Heart right ventricle (tissue), 16 donors: ENCODE measurements at regions not wholly inside any gene's neighbourhood (a gene's known extent, or its start where the extent isn't known, plus 50 kb on each side); places are given as distances from the start of the nearest gene placed in this dataset.

ENCODE experiments used
- ATAC-seq, 8 donors: fragments of 200-7000 bp; cut with Tn5 transposase; one replicate each; pipeline ENCODE4 v1.9.1; 2020; ENCODE audit warnings: mild to moderate bottlenecking in 8 of 8, moderate library complexity in 8 of 8, moderate number of reproducible peaks in 1 of 8
- DNase-seq, 2 donors: peaks; one replicate each; pipeline ENCODE4 v3.0.0-alpha.2; 2020
- H3K27ac ChIP-seq, 10 donors: fragments of 200-600 bp; sonication (generic) in 2 of 10; one replicate each; pipeline versions ENCODE4 v1.5.0 to v1.8.0; 2020 to 2022; ENCODE audit warnings: mild to moderate bottlenecking in 3 of 10
- H3K27me3 ChIP-seq, 7 donors: fragments of 200-600 bp; one replicate each; pipeline ENCODE4 v1.8.0; 2021 to 2022; ENCODE audit warnings: mild to moderate bottlenecking in 2 of 7
- H3K36me3 ChIP-seq, 9 donors: fragments of 200-600 bp; sonication (generic) in 1 of 9; one replicate each; pipeline versions ENCODE4 v1.5.0 to v1.8.0; 2020 to 2022; ENCODE audit warnings: mild to moderate bottlenecking in 2 of 9
- H3K4me1 ChIP-seq, 9 donors: fragments of 200-600 bp; sonication (generic) in 1 of 9; one replicate each; pipeline versions ENCODE4 v1.5.0 to v1.8.0; 2020 to 2022; ENCODE audit warnings: mild to moderate bottlenecking in 4 of 9
- H3K4me3 ChIP-seq, 10 donors: fragments of 200-600 bp; sonication (generic) in 2 of 10; one replicate each; pipeline versions ENCODE4 v1.5.0 to v1.8.0; 2020 to 2022; ENCODE audit warnings: mild to moderate bottlenecking in 7 of 10, moderate library complexity in 2 of 10
- H3K9me3 ChIP-seq, 11 donors: fragments of 200-600 bp in 10 of 11; sonication (generic) in 2 of 11; one replicate each; pipeline versions ENCODE4 v1.5.0 to v1.8.0; 2013 to 2022; ENCODE audit warnings: mild to moderate bottlenecking in 2 of 11, control low read depth in 1 of 11, moderate library complexity in 1 of 11
- CTCF ChIP-seq, 9 donors: fragments of 200-600 bp; sonication (generic) in 2 of 9; IDR thresholded peaks; one replicate each; pipeline versions ENCODE4 v1.5.0 to v1.8.0; 2021 to 2022; ENCODE audit warnings: antibody characterized with exemption in 9 of 9, mild to moderate bottlenecking in 5 of 9, moderate library complexity in 1 of 9
- WGBS, 2 donors: extraction: QIAGEN DNeasy Blood & Tissue Kit; methylation state at CpG; one replicate each; pipeline ENCODE4 v1.1.7; 2013; ENCODE audit warnings: inconsistent platforms in 1 of 2; 5-methylcytosine and 5-hydroxymethylcytosine counted together
- intact Hi-C, 10 donors: fragments of 100-400 bp; cut with DNase I; formaldehyde crosslinking; loops; one replicate each; pipeline versions ENCODE4 v1.11.1 to v1.14.2; 2022
- donor health status: Arrhythmogenic right ventricular cardiomyopathy.
- donor health status: ischemic (EF 13 %, LVEDD 7.1; RV severe dilation, severe dysfunction).
- donor health status: healthy with polysubstance abuse.
- donor health status: DM: no; HTN: yes; CAD: no.
- donor health status: DM: no; HTN: no; CAD: no.
- donor health status: ischemic (EF 25% LVEDD 6.9; RV normal size, moderate dysfunction).
- donor health status: ischemic (EF 25% LVEDD 5.7; RV mildly dilated, moderate dysfunction).
- donor health status: healthy.
- donor health status: DM: yes; HTN: yes; CAD: no.
- donor health status: Ischemic cardiomyopathy.
- donor health status: ischemic (EF 35%, LVEDD 5.7; RV mildly dilated, moderate dysfunction).
- donor health status: nonischemic (EF 11% LVEDD 7.7; RV severe dilation, severe dysfunction).
- donor health status: DM: yes; HTN: yes; CAD: no.
- donor health status: PGD.
- donor health status: ischemic (EF 29% LVEDD 5.4; RV normal size, mild dysfunction).
- donor health status: nonischemic (EF 23%, LVEDD 6.1; RV moderate dilation, normal function).

- intact Hi-C loops, result no loop called here
- no peaks in the 10 kb centered on the region for H3K36me3 ChIP-seq
- ATAC-seq (no peak), DNase-seq (no peak)
- WGBS, 2 donors, result 73 to 81% methylated on average over 7 of the region's 7 CpGs
- no peak overlapping the region for H3K27ac ChIP-seq
- no peaks in the 10 kb centered on the region for H3K27me3 ChIP-seq
- peaks cover 0 to 3% (median 0%) of the 10 kb centered on the region in 9 donors for H3K4me1 ChIP-seq
- no peak overlapping the region for H3K4me3 ChIP-seq
- peaks cover 0 to 7% (median 0%) of the 10 kb centered on the region in 11 donors for H3K9me3 ChIP-seq
- no peak for TF ChIP-seq CTCF (IDR thresholded peaks at IDR 0.05)
Measured at GRCh38 chr2:8202132-8202531, 479.7 kb upstream of the ID2 start.

DNA sequence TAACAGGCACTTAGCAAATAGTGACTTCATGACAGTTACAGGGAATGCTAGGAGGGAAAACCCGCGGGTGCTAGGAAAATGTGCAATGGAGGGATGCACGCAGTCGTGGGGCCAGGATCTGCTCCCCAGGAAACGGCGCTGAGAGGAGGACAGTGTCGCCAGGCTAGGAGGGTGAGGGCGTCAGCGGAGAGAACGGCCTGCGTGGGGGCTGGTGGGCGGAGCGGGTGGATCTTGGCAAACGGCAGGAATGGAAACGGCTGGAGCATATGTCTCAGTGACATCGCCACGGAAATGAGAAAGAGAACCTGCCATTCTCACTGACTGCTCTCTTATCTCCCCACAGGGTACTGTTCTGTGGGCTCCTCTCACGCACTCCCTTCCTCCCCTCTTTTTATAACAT lies 478.5 kb upstream of the ID2 start:
- Histone ChIP-seq H3K36me3 (no peaks in the 10 kb centered on the region), H3K4me1 (peaks cover 0 to 3% (median 0%) of the 10 kb centered on the region in 9 donors), H3K27me3 (no peaks in the 10 kb centered on the region), H3K27ac (no peak overlapping the region), H3K9me3 (peaks cover 0 to 19% (median 5%) of the 10 kb centered on the region in 11 donors), H3K4me3 (peak overlapping the region in 1 of 10 donors; percentile 9)
- WGBS, 2 donors, result 63 to 70% methylated on average over 18 of the region's 18 CpGs
- no peak for TF ChIP-seq CTCF (IDR thresholded peaks at IDR 0.05)
- intact Hi-C loops, result no loop called here
- peak in 1 of 2 donors; percentile 35 for DNase-seq
- ATAC-seq, result peak in 4 of 8 donors; percentile 35 to 75 (median 61)

- H3K27ac ChIP-seq, result no peak overlapping the region
- H3K27me3 ChIP-seq, result no peaks in the 10 kb centered on the region
- DNase-seq (no peak), ATAC-seq (no peak)
- no peaks in the 10 kb centered on the region for H3K36me3 ChIP-seq
- no peak overlapping the region for H3K4me3 ChIP-seq
- intact Hi-C loops, result no loop called here
- no peak for TF ChIP-seq CTCF (IDR thresholded peaks at IDR 0.05)
- 77 to 86% methylated on average over 2 of the region's 2 CpGs for WGBS, 2 donors
- H3K9me3 ChIP-seq, result peaks cover 0 to 32% (median 8%) of the 10 kb centered on the region in 11 donors
- peaks cover 0 to 12% (median 0%) of the 10 kb centered on the region in 9 donors for H3K4me1 ChIP-seq
Measured at GRCh38 chr2:8204711-8205110, 477.1 kb upstream of the ID2 start.

GRCh38 chr2:8209494-8209893 lies 472.4 kb upstream of the ID2 start:
- Histone ChIP-seq H3K4me3 (no peak overlapping the region), H3K36me3 (no peaks in the 10 kb centered on the region), H3K27ac (no peak overlapping the region), H3K9me3 (peaks cover 0 to 41% (median 8%) of the 10 kb centered on the region in 11 donors), H3K4me1 (peaks cover 0 to 12% (median 0%) of the 10 kb centered on the region in 9 donors), H3K27me3 (no peaks in the 10 kb centered on the region)
- ATAC-seq (peak in 4 of 8 donors; percentile 38 to 70 (median 68)), DNase-seq (no peak)
- 53 to 58% methylated on average over 2 of the region's 2 CpGs for WGBS, 2 donors
- no peak for TF ChIP-seq CTCF (IDR thresholded peaks at IDR 0.05)
- intact Hi-C loops, result no loop called here
